ENCODE measurements at regions not wholly inside any gene's neighbourhood (a gene's known extent, or its start where the extent isn't known, plus 50 kb on each side); places are given as distances from the start of the nearest gene placed in this dataset.
"Not testable (repeated sequence)": the region's sequence is repeated elsewhere in the genome, so short reads cannot be mapped to it uniquely, and the experiment has no call there.

DNA sequence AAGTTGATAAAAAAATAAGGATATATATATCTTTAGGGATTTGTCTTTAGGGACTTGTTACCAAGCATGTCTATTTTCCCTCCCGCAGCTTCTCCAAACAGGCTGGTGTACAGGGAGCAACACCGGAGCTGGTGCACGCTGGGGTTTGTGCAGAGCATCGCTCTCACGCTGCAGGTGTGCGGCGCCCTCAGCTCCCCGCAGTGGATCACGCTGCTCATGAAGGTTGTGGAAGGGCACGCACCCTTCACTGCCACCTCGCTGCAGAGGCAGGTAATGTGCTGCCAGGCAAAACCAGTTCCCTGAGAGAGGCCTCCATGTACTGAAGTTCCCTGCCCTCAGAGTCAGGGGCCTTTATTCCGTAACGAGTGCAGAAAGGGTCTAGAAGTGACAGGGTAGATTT, 101.0 kb downstream of the GOLGA6L22 start:
- TF ChIP-seq POLR2A (IDR thresholded peaks at IDR 0.05; ENCODE audit: insufficient read depth in 1 of 2, low read depth in 2 of 2, low read length in 2 of 2); SMC3 (IDR thresholded peaks at IDR 0.05; ENCODE audit: low read length); ZNF510 (CRISPR knock-in tag; IDR thresholded peaks at IDR 0.05; ENCODE audit: low read depth); HDAC2 (CRISPR knock-in tag; IDR thresholded peaks at IDR 0.05); POLR2AphosphoS2 (IDR thresholded peaks at IDR 0.05; ENCODE audit: low read depth, low read length); MYC (CRISPR knock-in tag; IDR thresholded peaks at IDR 0.05; ENCODE audit: borderline replicate concordance); ZKSCAN1 (IDR thresholded peaks at IDR 0.05; ENCODE audit: low read length); ELF1 (CRISPR knock-in tag; IDR thresholded peaks at IDR 0.05); SRF (IDR thresholded peaks at IDR 0.05; ENCODE audit: low read depth, low read length): not testable (repeated sequence)
- TF ChIP-seq, protein P1, sequence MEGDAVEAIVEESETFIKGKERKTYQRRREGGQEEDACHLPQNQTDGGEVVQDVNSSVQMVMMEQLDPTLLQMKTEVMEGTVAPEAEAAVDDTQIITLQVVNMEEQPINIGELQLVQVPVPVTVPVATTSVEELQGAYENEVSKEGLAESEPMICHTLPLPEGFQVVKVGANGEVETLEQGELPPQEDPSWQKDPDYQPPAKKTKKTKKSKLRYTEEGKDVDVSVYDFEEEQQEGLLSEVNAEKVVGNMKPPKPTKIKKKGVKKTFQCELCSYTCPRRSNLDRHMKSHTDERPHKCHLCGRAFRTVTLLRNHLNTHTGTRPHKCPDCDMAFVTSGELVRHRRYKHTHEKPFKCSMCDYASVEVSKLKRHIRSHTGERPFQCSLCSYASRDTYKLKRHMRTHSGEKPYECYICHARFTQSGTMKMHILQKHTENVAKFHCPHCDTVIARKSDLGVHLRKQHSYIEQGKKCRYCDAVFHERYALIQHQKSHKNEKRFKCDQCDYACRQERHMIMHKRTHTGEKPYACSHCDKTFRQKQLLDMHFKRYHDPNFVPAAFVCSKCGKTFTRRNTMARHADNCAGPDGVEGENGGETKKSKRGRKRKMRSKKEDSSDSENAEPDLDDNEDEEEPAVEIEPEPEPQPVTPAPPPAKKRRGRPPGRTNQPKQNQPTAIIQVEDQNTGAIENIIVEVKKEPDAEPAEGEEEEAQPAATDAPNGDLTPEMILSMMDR (CRISPR knock-in tag; IDR thresholded peaks at IDR 0.05), result not testable (repeated sequence)
- TF ChIP-seq, protein P2, sequence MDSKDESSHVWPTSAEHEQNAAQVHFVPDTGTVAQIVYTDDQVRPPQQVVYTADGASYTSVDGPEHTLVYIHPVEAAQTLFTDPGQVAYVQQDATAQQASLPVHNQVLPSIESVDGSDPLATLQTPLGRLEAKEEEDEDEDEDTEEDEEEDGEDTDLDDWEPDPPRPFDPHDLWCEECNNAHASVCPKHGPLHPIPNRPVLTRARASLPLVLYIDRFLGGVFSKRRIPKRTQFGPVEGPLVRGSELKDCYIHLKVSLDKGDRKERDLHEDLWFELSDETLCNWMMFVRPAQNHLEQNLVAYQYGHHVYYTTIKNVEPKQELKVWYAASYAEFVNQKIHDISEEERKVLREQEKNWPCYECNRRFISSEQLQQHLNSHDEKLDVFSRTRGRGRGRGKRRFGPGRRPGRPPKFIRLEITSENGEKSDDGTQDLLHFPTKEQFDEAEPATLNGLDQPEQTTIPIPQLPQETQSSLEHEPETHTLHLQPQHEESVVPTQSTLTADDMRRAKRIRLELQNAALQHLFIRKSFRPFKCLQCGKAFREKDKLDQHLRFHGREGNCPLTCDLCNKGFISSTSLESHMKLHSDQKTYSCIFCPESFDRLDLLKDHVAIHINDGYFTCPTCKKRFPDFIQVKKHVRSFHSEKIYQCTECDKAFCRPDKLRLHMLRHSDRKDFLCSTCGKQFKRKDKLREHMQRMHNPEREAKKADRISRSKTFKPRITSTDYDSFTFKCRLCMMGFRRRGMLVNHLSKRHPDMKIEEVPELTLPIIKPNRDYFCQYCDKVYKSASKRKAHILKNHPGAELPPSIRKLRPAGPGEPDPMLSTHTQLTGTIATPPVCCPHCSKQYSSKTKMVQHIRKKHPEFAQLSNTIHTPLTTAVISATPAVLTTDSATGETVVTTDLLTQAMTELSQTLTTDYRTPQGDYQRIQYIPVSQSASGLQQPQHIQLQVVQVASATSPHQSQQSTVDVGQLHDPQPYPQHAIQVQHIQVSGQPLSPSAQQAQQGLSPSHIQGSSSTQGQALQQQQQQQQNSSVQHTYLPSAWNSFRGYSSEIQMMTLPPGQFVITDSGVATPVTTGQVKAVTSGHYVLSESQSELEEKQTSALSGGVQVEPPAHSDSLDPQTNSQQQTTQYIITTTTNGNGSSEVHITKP (CRISPR knock-in tag; IDR thresholded peaks at IDR 0.05; ENCODE audit: low read depth), result not testable (repeated sequence)
- TF ChIP-seq, protein P3, sequence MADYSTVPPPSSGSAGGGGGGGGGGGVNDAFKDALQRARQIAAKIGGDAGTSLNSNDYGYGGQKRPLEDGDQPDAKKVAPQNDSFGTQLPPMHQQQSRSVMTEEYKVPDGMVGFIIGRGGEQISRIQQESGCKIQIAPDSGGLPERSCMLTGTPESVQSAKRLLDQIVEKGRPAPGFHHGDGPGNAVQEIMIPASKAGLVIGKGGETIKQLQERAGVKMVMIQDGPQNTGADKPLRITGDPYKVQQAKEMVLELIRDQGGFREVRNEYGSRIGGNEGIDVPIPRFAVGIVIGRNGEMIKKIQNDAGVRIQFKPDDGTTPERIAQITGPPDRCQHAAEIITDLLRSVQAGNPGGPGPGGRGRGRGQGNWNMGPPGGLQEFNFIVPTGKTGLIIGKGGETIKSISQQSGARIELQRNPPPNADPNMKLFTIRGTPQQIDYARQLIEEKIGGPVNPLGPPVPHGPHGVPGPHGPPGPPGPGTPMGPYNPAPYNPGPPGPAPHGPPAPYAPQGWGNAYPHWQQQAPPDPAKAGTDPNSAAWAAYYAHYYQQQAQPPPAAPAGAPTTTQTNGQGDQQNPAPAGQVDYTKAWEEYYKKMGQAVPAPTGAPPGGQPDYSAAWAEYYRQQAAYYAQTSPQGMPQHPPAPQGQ (CRISPR knock-in tag; IDR thresholded peaks at IDR 0.05; ENCODE audit: borderline replicate concordance), result not testable (repeated sequence)
- TF ChIP-seq, protein P4, sequence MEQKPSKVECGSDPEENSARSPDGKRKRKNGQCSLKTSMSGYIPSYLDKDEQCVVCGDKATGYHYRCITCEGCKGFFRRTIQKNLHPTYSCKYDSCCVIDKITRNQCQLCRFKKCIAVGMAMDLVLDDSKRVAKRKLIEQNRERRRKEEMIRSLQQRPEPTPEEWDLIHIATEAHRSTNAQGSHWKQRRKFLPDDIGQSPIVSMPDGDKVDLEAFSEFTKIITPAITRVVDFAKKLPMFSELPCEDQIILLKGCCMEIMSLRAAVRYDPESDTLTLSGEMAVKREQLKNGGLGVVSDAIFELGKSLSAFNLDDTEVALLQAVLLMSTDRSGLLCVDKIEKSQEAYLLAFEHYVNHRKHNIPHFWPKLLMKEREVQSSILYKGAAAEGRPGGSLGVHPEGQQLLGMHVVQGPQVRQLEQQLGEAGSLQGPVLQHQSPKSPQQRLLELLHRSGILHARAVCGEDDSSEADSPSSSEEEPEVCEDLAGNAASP (CRISPR knock-in tag; IDR thresholded peaks at IDR 0.05; ENCODE audit: borderline replicate concordance), result not testable (repeated sequence)
